BJ (cell line): ENCODE measurements at regions not wholly inside any gene's neighbourhood (a gene's known extent, or its start where the extent isn't known, plus 50 kb on each side); places are given as distances from the start of the nearest gene placed in this dataset.
"Not testable (repeated sequence)": the region's sequence is repeated elsewhere in the genome, so short reads cannot be mapped to it uniquely, and the experiment has no call there.

Source experiments
- CTCF ChIA-PET: fragments of 350-600 bp; formaldehyde crosslinking; extraction: SDS; loops from one replicate; lab custom pipeline; 2021; ENCODE audit warnings: antibody characterized with exemption, inconsistent platforms; lab: Yijun Ruan, JAX
- POLR2A ChIA-PET: fragments of 300-600 bp; sonication (Branson Sonifier 250); formaldehyde crosslinking; extraction: SDS; loops from one replicate; lab custom pipeline; 2021; ENCODE audit warnings: antibody characterized with exemption; lab: Charles Lee
- DNase-seq: peaks from one replicate; pipeline ENCODE4 v3.0.0-alpha.2; 2011; ENCODE audit warnings: low read depth
- H3K27me3 ChIP-seq: 2 replicates; pipeline ENCODE4 v1.6.0; 2011; ENCODE audit warnings: low read length; ENCODE audit not compliant: control insufficient read depth, insufficient read depth
- H3K36me3 ChIP-seq: 2 replicates; pipeline ENCODE4 v1.5.1; 2011; ENCODE audit warnings: low read length; ENCODE audit not compliant: control insufficient read depth, insufficient read depth
- H3K4me3 ChIP-seq: 2 replicates; pipeline ENCODE4 v1.5.1; 2011; ENCODE audit warnings: low read depth, mild to moderate bottlenecking, control low read depth, low read length
- TF ChIP-seq, protein P1 (sequence below): IDR thresholded peaks from 2 replicates; pipeline ENCODE4 v1.5.1; 2011; ENCODE audit warnings: low read depth, mild to moderate bottlenecking, control low read depth, inconsistent platforms, low read length, moderate library complexity; ENCODE audit not compliant: insufficient read depth

DNA sequence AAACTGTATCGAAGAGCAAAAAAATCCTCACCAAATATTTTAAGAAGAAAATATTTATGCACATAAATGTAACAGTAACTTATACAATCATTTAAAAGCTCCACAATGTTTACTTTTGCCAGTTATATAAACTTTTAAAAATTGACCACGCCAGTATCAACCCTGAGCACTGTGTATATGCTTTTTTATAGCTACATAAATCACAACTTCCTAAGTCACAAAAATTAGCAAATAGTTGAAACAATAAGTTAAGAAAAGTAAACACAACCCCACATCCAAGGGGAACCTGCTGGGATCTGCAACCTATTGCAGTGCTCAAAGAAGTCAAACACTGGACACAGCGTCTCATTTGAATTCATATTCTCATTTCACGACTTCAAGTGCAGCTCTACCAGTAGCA lies 89.8 kb upstream of the DST start:
- DNase-seq = no peak
- Histone ChIP-seq H3K27me3 (no peaks in the 10 kb centered on the region), H3K36me3 (no peaks in the 10 kb centered on the region), H3K4me3 (no peak overlapping the region)
- CTCF ChIA-PET = interaction anchor here (1.1 to 1.8 kb wide), 2 partner anchors 26 to 119 kb away, joined by 3 to 6 read pairs; no protein-coding TSS in a partner anchor
- POLR2A ChIA-PET = no interaction called here
- TF ChIP-seq, protein P1, sequence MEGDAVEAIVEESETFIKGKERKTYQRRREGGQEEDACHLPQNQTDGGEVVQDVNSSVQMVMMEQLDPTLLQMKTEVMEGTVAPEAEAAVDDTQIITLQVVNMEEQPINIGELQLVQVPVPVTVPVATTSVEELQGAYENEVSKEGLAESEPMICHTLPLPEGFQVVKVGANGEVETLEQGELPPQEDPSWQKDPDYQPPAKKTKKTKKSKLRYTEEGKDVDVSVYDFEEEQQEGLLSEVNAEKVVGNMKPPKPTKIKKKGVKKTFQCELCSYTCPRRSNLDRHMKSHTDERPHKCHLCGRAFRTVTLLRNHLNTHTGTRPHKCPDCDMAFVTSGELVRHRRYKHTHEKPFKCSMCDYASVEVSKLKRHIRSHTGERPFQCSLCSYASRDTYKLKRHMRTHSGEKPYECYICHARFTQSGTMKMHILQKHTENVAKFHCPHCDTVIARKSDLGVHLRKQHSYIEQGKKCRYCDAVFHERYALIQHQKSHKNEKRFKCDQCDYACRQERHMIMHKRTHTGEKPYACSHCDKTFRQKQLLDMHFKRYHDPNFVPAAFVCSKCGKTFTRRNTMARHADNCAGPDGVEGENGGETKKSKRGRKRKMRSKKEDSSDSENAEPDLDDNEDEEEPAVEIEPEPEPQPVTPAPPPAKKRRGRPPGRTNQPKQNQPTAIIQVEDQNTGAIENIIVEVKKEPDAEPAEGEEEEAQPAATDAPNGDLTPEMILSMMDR = no peak

DNA sequence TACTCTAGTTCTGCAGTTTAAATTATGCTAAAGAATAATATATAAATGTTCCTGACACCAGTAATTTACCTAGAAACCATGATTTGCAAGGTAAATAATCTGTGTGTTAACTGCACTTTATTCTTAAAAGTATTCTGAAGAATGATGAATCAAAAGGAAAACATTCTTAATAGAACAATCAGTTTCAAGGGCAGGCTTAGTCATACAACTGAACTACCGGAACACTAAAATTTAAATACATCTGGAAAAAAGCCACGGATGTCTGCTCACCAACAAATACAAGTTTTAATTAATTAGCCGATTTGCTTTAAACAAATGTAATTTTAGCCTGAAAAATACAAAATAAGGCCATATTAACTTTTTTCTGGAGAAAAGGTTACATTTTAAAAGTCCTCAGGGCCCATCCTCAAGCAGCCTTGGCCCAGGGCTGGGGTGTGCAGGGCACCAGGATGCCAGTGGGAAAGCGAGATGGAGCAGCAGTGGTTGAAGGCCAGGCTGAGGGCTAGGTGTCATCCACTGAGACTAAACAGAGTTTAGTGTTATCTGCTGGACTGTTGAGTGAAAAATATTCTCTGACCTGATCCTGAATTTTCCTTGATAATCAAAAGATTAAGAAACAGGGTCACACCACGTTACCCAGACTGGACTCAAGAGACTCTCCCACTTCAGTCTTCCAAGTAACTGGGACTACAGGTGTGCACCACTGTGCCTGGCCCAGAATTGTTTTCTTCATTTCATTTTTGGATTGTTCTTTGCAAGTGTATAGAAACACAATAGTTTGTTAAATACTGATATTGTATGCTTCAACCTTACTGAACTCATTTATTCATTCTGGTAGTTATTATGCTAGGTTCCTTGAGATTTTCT lies 88.2 kb upstream of the DST start:
- Histone ChIP-seq H3K36me3 (no peaks in the 10 kb centered on the region), H3K27me3 (no peaks in the 10 kb centered on the region), H3K4me3 (no peak overlapping the region)
- TF ChIP-seq, protein P1 = no peak
- DNase-seq = peak; percentile 44
- ChIA-PET POLR2A (no interaction called here), CTCF (no interaction called here)

DNA sequence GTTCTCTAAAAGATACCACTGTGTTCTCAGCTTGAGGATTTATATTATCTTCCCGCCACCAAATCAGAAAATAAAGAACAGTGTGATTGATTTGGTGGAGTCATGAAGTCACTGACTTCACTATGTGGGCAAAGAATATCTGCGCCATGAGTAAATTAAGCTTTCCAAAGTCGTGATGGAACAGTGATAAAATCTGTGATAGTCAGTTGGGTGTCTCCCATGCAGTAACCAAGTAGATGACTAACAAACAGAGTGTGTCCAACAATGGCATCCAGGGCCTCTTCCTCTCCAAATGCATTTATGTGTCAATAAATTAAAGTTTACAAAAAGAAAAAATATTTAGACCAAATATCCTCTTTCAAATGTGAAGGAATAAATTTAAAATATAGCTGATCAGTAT lies 87.0 kb upstream of the DST start:
- POLR2A ChIA-PET = interaction anchor here (0.6 kb wide), 3 partner anchors 14 to 32 kb away, joined by 5 to 9 read pairs (median 9); no protein-coding TSS in a partner anchor
- peak; percentile 74 for DNase-seq
- no peak overlapping the region for H3K4me3 ChIP-seq
- H3K36me3 ChIP-seq = no peaks in the 10 kb centered on the region
- no peaks in the 10 kb centered on the region for H3K27me3 ChIP-seq
- TF ChIP-seq, protein P1 = no peak
- CTCF ChIA-PET = interaction anchor here (0.9 to 1.6 kb wide), 4 partner anchors 13 to 28 kb away, joined by 4 to 6 read pairs (median 5); no protein-coding TSS in a partner anchor

DNA sequence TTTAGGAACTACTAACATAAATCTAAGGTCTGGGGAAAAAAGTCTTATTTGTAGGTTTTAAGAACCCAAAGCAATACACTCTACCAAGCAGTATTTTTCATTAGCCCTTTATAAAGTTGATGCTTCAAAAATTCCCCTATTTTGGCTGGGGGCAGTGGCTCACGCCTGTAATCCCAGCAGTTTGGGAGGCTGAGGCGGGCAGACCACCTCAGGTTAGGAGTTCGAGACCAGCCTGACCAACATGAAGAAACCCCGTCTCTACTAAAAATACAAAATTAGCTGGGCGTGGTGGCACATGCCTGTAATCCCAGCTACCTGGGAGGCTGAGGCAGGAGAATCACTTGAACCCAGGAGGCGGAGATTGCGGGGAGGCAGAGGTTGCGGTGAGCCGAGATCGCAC lies 86.5 kb upstream of the DST start:
- H3K4me3 ChIP-seq, H3K36me3 ChIP-seq, DNase-seq, H3K27me3 ChIP-seq: not testable (repeated sequence)
- POLR2A ChIA-PET = interaction anchor here (0.6 kb wide), 2 partner anchors 14 to 17 kb away, joined by 5 to 9 read pairs; no protein-coding TSS in a partner anchor
- CTCF ChIA-PET = interaction anchor here (0.9 to 1.6 kb wide), 5 partner anchors 12 to 122 kb away, joined by 3 to 6 read pairs (median 5); no protein-coding TSS in a partner anchor

DNA sequence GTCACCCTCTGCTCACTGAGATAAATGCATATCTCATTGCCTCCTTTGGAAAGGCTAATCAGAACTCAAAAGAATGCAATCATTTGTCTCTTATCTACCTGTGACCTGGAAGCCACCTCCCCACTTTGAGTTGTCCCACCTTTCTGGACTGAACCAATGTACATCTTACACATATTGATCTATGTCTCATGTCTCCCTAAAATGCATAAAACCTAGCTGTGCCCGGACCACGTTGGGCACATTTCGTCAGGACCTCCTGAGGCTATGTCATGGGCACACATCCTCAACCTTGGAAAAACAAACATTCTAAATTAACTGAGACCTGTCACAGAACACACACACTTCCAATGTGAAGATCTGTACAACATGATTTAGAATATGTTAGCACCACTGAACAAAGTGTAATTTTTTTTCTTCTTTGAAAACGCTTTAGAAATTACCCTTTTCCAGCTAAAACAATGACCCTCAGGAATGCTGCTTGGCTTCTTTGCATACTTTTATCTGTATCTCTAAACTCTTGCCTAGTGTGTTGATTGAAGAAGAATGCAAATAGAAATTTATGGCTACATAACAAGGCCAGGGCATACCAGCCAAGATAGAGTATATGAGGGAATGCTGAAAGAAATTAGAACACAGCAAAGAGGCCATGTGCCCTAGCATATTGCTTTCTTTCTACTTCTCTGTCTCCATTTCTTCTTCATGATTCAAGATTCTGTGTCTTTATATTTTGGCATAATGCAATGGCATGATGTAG lies 84.6 kb upstream of the DST start:
- no peaks in the 10 kb centered on the region for H3K27me3 ChIP-seq
- TF ChIP-seq, protein P1 = no peak
- H3K36me3 ChIP-seq = no peaks in the 10 kb centered on the region
- H3K4me3 ChIP-seq = no peak overlapping the region
- ChIA-PET CTCF (interaction anchor here (0.8 to 1.7 kb wide), 6 partner anchors 10 to 590 kb away, joined by 3 to 8 read pairs (median 4); no protein-coding TSS in a partner anchor), POLR2A (no interaction called here)
- no peak for DNase-seq
